Erythroblast (primary cell): ENCODE measurements at regions not wholly inside any gene's neighbourhood (a gene's known extent, or its start where the extent isn't known, plus 50 kb on each side); places are given as distances from the start of the nearest gene placed in this dataset.

ENCODE experiments used
- GATA1 ChIP-seq: IDR thresholded peaks from 2 replicates; pipeline ENCODE4 v1.6.1; 2011; ENCODE audit warnings: low read depth, mild to moderate bottlenecking, control low read depth, low read length, moderate library complexity
- POLR2A ChIP-seq: IDR thresholded peaks from 2 replicates; pipeline ENCODE4 v1.6.1; 2011; ENCODE audit warnings: mild to moderate bottlenecking, low read length

GRCh38 chrX:39050427-39050826 is 249.2 kb downstream of the MID1IP1 start:
- no peak for TF ChIP-seq POLR2A
- TF ChIP-seq GATA1: no peak
